Mucosa of stomach (tissue), 1 donor: ENCODE measurements at regions not wholly inside any gene's neighbourhood (a gene's known extent, or its start where the extent isn't known, plus 50 kb on each side); places are given as distances from the start of the nearest gene placed in this dataset.

Experiments used
- H3K27me3 ChIP-seq: one replicate; pipeline ENCODE4 v1.7.0; 2013; ENCODE audit warnings: mild to moderate bottlenecking, low read length; ENCODE audit not compliant: control insufficient read depth, insufficient read depth
- H3K36me3 ChIP-seq: one replicate; pipeline ENCODE4 v1.7.0; 2013; ENCODE audit warnings: low read length; ENCODE audit not compliant: control insufficient read depth, insufficient read depth
- H3K4me1 ChIP-seq: one replicate; pipeline ENCODE4 v1.7.0; 2013; ENCODE audit warnings: mild to moderate bottlenecking, low read length; ENCODE audit not compliant: control insufficient read depth, insufficient read depth
- H3K4me3 ChIP-seq: one replicate; pipeline ENCODE4 v1.7.0; 2013; ENCODE audit warnings: low read length
- H3K9ac ChIP-seq: one replicate; pipeline ENCODE4 v1.7.0; 2013; ENCODE audit warnings: mild to moderate bottlenecking, low read length, moderate library complexity
- H3K9me3 ChIP-seq: one replicate; pipeline ENCODE4 v1.7.0; 2013; ENCODE audit warnings: mild to moderate bottlenecking, low read length, moderate library complexity; ENCODE audit not compliant: control insufficient read depth
- donor health status: Pancreatic carcinoma.

GRCh38 chr2:120491111-120491625, 145.2 kb downstream of the INHBB start:
- Histone ChIP-seq H3K36me3 (no peaks in the 10 kb centered on the region), H3K4me1 (no peaks in the 10 kb centered on the region), H3K4me3 (no peak overlapping the region), H3K9me3 (no peaks in the 10 kb centered on the region), H3K27me3 (no peaks in the 10 kb centered on the region), H3K9ac (no peak overlapping the region)

DNA sequence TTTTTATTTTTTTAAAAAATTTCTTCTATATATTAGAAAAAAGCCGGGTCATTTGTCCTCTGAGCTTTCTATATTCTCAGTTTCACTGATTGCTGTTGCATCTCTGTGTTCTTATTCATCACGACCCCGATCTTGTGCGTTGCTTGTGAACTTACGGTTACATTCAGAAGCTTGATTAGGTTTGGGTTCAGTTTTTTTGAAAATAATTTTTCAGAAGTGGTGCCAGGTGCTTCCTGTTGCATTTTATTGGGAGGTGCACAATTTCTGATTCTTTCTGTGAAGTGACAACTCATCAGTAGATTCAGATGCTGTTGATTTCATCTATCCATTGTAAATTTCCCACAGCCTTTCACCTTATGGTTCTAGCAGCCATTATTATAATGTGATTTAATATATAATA, 147.3 kb downstream of the INHBB start:
- no peaks in the 10 kb centered on the region for H3K9me3 ChIP-seq
- no peaks in the 10 kb centered on the region for H3K27me3 ChIP-seq
- H3K9ac ChIP-seq, result no peak overlapping the region
- no peak overlapping the region for H3K4me3 ChIP-seq
- no peaks in the 10 kb centered on the region for H3K4me1 ChIP-seq
- H3K36me3 ChIP-seq, result no peaks in the 10 kb centered on the region

DNA sequence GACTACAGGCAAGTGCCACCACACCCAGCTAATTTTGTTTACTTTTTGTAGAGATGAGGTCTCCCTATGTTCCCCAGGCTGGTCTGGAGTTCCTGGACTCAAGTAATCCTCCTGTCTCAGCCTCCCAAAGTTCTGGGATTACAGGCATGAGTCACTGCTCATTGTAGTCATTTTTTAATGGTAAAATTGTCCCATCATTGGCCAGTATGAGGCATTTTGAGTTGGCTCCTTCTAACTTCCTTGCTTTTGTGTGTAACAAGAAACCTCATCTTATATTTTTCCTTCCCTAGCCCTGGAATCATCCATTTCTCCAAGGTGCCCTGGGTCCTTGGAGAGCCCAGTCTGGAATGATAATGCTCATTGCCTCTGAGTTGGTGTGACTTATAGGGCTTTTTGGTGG, 148.5 kb downstream of the INHBB start:
- Histone ChIP-seq H3K36me3 (no peaks in the 10 kb centered on the region), H3K4me3 (no peak overlapping the region), H3K4me1 (no peaks in the 10 kb centered on the region), H3K9ac (no peak overlapping the region), H3K9me3 (no peaks in the 10 kb centered on the region), H3K27me3 (no peaks in the 10 kb centered on the region)

GRCh38 chr2:120495586-120495985, 149.7 kb downstream of the INHBB start:
- Histone ChIP-seq H3K9me3 (no peaks in the 10 kb centered on the region), H3K36me3 (no peaks in the 10 kb centered on the region), H3K9ac (no peak overlapping the region), H3K27me3 (no peaks in the 10 kb centered on the region), H3K4me3 (no peak overlapping the region), H3K4me1 (no peaks in the 10 kb centered on the region)

DNA sequence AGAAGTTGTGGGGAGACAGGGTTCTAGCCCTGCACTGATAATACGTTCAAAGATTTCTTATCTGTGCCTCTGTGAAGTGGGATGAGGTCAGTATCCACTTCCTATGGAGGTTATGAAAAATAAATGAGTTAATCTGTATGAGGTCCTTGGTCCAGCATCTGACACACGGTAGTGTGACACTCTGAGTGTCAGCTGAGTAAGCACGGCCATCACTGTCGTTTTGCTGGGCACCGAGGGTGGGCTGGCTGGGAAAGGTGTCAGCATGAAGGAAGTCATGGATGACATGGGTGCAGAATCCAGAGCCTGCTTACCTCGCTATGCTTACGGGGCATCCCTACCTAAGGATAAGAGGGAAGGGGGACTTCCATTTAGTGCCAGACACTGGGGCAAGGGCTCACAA, 150.3 kb downstream of the INHBB start:
- Histone ChIP-seq H3K9me3 (no peaks in the 10 kb centered on the region), H3K27me3 (no peaks in the 10 kb centered on the region), H3K9ac (no peak overlapping the region), H3K4me1 (no peaks in the 10 kb centered on the region), H3K4me3 (no peak overlapping the region), H3K36me3 (no peaks in the 10 kb centered on the region)

DNA sequence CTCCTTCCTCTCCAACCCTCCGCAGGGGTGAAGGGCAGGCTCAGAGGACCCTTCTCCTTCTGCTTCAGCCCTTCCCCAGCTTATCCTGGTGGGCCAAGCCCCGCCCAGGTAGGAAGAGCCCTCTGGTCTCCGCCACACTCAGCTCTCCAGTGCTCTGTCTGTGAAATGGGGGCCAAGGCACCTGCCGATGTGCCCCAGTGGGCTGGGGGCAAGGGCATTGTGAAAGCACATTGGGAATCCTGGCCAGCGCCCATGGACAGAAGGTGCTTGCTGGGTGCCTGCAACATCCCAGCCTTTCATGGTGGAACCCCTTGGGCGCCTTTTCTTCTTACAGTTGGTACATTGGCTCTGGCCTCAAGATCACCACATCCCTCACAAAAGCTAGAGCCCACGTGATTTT, 150.8 kb downstream of the INHBB start:
- Histone ChIP-seq H3K4me3 (no peak overlapping the region), H3K27me3 (peaks cover 2% of the 10 kb centered on the region), H3K4me1 (no peaks in the 10 kb centered on the region), H3K9me3 (no peaks in the 10 kb centered on the region), H3K36me3 (no peaks in the 10 kb centered on the region), H3K9ac (no peak overlapping the region)

GRCh38 chr2:120497261-120497977, 151.5 kb downstream of the INHBB start:
- H3K4me1 ChIP-seq, result no peaks in the 10 kb centered on the region
- no peak overlapping the region for H3K4me3 ChIP-seq
- H3K36me3 ChIP-seq, result no peaks in the 10 kb centered on the region
- peaks cover 4% of the 10 kb centered on the region for H3K27me3 ChIP-seq
- no peaks in the 10 kb centered on the region for H3K9me3 ChIP-seq
- H3K9ac ChIP-seq, result no peak overlapping the region

- Histone ChIP-seq H3K4me1 (no peaks in the 10 kb centered on the region), H3K4me3 (no peak overlapping the region)
Observed at GRCh38 chr2:120498121-120498520, 152.2 kb downstream of the INHBB start.

GRCh38 chr2:120498576-120499394, 152.8 kb downstream of the INHBB start:
- Histone ChIP-seq H3K36me3 (no peaks in the 10 kb centered on the region), H3K27me3 (peaks cover 4% of the 10 kb centered on the region), H3K4me3 (no peak overlapping the region), H3K9ac (no peak overlapping the region), H3K4me1 (no peaks in the 10 kb centered on the region), H3K9me3 (no peaks in the 10 kb centered on the region)

More at GRCh38 chr2:120498121-120498520, 152.2 kb downstream of the INHBB start:
- no peak overlapping the region for H3K9ac ChIP-seq
- no peaks in the 10 kb centered on the region for H3K9me3 ChIP-seq
- H3K27me3 ChIP-seq, result peaks cover 4% of the 10 kb centered on the region
- no peaks in the 10 kb centered on the region for H3K36me3 ChIP-seq

DNA sequence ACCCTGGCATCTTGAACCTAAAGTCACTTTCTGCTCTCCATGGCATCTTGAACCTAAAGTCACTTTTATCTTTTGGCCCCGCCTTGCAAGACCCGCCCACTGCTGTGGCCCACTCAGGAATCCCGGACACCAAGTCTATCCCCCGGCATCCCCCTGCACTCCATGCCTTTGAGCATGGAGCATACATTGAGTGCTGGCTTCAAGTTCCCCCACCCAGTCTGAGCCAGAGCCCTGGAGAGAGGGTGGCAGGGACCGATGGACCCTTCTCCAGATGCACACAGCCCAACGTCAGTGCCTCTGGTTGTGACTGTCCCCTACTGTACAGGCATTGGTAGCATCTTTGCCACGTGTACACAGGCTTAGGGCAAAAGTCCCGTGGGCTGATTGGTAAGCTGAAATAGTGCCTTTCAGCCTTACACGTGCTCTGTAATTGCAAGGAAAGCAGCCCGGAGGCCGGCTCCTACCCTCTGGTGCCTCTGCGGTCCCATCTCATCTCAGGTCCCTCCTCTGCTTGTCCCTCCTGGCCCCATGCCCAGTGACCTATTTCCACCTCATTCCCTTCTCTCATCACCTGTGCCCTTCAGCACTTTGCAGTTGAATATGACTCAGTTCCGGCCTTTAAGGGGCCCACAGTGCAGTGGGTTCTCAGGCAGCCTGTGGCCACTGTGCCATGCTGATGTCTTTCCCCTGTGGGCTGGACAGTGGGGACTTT, 154.0 kb downstream of the INHBB start:
- H3K9me3 ChIP-seq, result no peaks in the 10 kb centered on the region
- H3K27me3 ChIP-seq, result peaks cover 4% of the 10 kb centered on the region
- H3K9ac ChIP-seq, result no peak overlapping the region
- no peaks in the 10 kb centered on the region for H3K36me3 ChIP-seq
- H3K4me1 ChIP-seq, result no peaks in the 10 kb centered on the region
- H3K4me3 ChIP-seq, result no peak overlapping the region

GRCh38 chr2:120501591-120501990, 155.7 kb downstream of the INHBB start:
- H3K4me3 ChIP-seq, result no peak overlapping the region
- no peaks in the 10 kb centered on the region for H3K9me3 ChIP-seq
- H3K27me3 ChIP-seq, result peaks cover 4% of the 10 kb centered on the region
- no peaks in the 10 kb centered on the region for H3K36me3 ChIP-seq
- H3K4me1 ChIP-seq, result no peaks in the 10 kb centered on the region
- H3K9ac ChIP-seq, result no peak overlapping the region

GRCh38 chr2:120502357-120502756, 156.4 kb downstream of the INHBB start:
- Histone ChIP-seq H3K36me3 (no peaks in the 10 kb centered on the region), H3K9ac (no peak overlapping the region), H3K9me3 (no peaks in the 10 kb centered on the region), H3K27me3 (peaks cover 4% of the 10 kb centered on the region), H3K4me3 (no peak overlapping the region), H3K4me1 (no peaks in the 10 kb centered on the region)
